ENCODE measurements at regions not wholly inside any gene's neighbourhood (a gene's known extent, or its start where the extent isn't known, plus 50 kb on each side); places are given as distances from the start of the nearest gene placed in this dataset.

DNA sequence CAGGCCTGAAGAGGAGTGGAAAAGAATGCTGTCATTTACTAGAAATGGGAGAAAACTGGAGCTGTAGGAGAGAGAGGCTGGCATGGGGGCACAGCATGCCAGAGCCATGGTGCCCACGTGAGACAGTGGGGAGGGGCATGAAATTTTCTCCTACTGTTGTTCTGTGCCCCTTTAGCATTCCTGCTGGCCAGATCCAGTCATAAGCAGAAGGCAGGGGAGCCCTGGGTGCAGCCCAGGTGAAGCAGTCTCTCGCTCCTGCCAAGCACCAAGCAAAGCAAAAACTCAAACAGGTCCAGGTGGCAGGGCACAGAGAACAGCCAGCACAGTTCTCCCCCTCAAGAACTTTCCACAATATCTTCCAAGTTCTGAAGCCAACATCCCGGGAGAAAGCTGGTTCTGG is 383.2 kb downstream of the TCERG1L start:
- no peak overlapping the region for H3K27ac ChIP-seq
- TF ChIP-seq, protein P1, sequence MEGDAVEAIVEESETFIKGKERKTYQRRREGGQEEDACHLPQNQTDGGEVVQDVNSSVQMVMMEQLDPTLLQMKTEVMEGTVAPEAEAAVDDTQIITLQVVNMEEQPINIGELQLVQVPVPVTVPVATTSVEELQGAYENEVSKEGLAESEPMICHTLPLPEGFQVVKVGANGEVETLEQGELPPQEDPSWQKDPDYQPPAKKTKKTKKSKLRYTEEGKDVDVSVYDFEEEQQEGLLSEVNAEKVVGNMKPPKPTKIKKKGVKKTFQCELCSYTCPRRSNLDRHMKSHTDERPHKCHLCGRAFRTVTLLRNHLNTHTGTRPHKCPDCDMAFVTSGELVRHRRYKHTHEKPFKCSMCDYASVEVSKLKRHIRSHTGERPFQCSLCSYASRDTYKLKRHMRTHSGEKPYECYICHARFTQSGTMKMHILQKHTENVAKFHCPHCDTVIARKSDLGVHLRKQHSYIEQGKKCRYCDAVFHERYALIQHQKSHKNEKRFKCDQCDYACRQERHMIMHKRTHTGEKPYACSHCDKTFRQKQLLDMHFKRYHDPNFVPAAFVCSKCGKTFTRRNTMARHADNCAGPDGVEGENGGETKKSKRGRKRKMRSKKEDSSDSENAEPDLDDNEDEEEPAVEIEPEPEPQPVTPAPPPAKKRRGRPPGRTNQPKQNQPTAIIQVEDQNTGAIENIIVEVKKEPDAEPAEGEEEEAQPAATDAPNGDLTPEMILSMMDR (IDR thresholded peaks at IDR 0.05) = no peak
- H3K4me1 ChIP-seq = no peaks in the 10 kb centered on the region
- no peak overlapping the region for H3K4me3 ChIP-seq
- H3K36me3 ChIP-seq = no peaks in the 10 kb centered on the region
- H3K9me3 ChIP-seq = no peaks in the 10 kb centered on the region
- H3K27me3 ChIP-seq = no peaks in the 10 kb centered on the region
- DNase-seq (ENCODE audit: low spot score in 2 of 2) = no peak
- intact Hi-C loops (cut with DNase I) = no loop called here

DNA sequence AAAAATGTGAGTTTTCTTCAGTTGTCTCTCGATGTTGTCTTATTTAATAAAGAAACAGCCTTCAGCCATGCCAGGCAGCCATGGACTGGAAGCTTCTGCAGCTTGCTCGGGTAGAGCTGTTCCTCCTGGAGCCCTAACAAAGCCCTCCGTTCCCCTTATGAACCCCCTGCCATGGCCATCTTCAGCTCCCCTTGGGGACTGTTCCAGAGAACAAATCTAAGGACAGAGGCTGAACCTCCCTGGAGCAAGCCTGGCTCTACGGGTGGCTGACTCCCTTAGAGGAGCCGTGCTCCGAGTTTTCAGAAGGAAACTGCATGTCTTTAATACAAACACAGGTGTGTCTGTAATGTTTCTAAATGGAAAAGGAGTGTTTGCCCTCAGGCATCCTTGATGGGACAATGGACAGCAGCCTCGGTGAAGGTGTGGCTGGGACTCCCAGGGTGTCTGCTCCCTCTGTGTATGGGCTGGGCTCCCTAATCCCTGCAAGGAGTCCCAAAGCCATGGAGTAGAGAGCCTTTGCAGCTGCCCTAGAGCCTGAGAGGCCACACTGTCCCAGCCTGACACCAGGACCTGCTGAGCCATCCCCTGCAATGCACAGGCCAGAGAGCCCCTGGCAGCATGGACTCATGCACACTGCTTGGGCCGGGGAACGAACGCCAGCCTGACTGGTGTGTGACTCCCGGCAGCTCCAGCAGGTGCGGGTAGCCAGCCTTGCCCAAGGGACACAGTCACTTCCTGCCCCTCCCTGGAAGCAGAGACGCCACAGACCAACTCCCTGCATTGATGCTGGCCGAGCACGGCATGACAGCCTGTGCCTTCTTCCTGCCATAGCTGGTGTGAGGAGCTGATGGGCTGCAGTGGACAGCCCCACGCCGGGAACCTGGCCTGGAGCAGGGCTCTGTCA is 381.8 kb downstream of the TCERG1L start:
- Histone ChIP-seq H3K36me3 (no peaks in the 10 kb centered on the region), H3K27ac (no peak overlapping the region), H3K27me3 (no peaks in the 10 kb centered on the region), H3K9me3 (no peaks in the 10 kb centered on the region), H3K4me3 (no peak overlapping the region), H3K4me1 (no peaks in the 10 kb centered on the region)
- TF ChIP-seq, protein P1 (IDR thresholded peaks at IDR 0.05) = no peak
- intact Hi-C loops (cut with DNase I) = no loop called here
- DNase-seq (ENCODE audit: low spot score in 2 of 2) = no peak

DNA sequence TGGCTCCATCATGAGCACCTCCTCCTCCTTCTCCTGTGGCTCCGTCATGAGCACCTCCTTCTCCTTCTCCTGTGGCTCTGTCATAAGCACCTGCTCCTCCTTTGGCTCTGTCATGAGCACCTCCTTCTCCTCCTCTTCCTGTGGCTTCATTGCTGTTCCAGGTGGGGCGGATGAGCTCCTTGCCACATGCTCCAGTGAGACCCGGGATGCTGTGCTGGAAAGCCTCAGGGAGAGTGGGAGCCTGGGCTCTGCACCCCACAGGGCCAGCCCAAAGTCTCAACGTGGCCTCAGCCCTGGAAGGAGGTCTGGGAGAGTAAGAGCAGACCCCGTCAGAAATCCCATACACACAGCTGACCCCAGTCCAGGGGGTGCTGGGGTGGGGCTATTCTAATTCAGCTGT is 380.7 kb downstream of the TCERG1L start:
- Histone ChIP-seq H3K9me3 (no peaks in the 10 kb centered on the region), H3K4me3 (no peak overlapping the region), H3K36me3 (no peaks in the 10 kb centered on the region), H3K4me1 (no peaks in the 10 kb centered on the region), H3K27me3 (no peaks in the 10 kb centered on the region), H3K27ac (no peak overlapping the region)
- no peak for DNase-seq (ENCODE audit: low spot score in 2 of 2)
- TF ChIP-seq, protein P1 (IDR thresholded peaks at IDR 0.05) = no peak
- intact Hi-C loops (cut with DNase I) = no loop called here

DNA sequence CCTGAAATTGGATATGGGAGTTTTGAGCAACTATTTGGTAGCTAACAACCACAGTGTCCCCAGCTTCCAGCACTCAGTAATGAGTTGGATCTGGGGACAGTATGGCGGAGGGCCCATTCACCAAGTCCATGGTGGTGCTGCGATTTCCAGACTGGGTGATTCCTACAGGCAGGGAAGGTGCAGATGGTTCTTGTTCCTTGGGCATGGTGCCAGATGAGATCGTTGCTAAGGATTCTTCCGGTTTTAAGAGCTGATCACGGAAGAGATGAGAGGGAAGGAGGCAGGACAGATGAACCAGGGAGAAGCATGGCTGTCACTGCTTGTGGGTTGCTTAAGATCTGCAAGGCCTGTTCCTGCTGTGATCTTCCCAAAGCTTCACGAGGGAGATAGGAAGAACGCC is 380.3 kb downstream of the TCERG1L start:
- Histone ChIP-seq H3K36me3 (no peaks in the 10 kb centered on the region), H3K4me3 (no peak overlapping the region), H3K9me3 (no peaks in the 10 kb centered on the region), H3K4me1 (no peaks in the 10 kb centered on the region), H3K27ac (no peak overlapping the region), H3K27me3 (no peaks in the 10 kb centered on the region)
- no peak for DNase-seq (ENCODE audit: low spot score in 2 of 2)
- intact Hi-C loops (cut with DNase I) = no loop called here
- TF ChIP-seq, protein P1 (IDR thresholded peaks at IDR 0.05) = no peak

DNA sequence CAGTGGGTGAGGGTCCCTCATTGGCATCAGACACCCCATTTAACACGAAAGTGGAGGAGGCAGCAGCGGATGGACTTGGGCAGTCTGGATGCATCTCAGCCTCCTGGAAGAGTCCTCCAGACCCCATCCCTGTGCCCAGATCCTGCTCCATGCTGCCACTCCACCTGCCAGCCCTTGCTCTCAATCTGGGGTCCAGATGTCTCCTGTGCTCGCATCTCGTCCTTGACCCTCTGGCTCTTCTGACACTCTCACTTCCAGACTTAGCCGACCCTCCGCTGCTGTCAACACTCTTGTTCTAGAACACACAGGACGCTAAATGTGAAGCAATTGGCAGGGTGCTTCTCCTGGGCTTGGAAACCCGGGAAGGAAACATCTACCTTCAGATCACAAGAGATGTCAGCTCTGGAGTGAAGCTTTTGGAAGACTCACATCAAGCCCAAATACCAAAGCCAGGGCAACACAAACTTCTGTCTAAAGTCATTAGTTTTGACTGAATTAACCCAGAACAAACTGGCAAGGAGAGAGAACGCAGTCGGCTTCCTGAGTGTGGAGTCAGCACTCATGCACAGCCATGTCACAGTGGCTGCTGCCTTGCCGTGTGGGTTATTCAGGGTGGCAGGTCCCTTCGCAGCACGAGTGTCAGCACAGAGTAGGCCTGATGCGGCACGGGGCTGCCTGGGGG is 379.1 kb downstream of the TCERG1L start:
- DNase-seq (ENCODE audit: low spot score in 2 of 2) = no peak
- Histone ChIP-seq H3K36me3 (no peaks in the 10 kb centered on the region), H3K4me1 (no peaks in the 10 kb centered on the region), H3K4me3 (no peak overlapping the region), H3K9me3 (no peaks in the 10 kb centered on the region), H3K27me3 (no peaks in the 10 kb centered on the region), H3K27ac (no peak overlapping the region)
- TF ChIP-seq, protein P1 (IDR thresholded peaks at IDR 0.05) = no peak
- intact Hi-C loops (cut with DNase I) = no loop called here

All from ascending aorta (tissue), 2 donors.